ENCODE measurements at regions not wholly inside any gene's neighbourhood (a gene's known extent, or its start where the extent isn't known, plus 50 kb on each side); places are given as distances from the start of the nearest gene placed in this dataset.

DNA sequence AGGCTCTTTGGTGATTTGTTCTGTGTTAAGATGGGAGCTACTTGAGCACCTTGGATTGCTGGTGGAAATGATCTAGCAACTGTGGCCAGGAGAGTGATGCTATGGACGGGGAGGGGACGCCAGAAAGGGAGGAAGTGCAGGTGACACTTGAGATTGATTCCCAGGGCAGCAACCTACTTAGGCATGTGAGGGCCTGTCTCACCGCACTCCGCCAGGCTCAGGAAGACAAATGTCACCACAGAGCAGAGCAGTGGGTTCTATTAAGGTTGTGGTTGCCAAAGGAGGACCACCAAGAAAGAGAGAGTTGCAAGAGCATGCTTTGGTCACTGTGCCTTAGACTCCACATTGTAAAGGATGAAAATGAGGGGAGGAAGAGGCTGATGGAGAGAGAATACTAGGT, 404.3 kb downstream of the IRX1 start:
- no peak for TF ChIP-seq EP300 (IDR thresholded peaks at IDR 0.05; ENCODE audit: borderline replicate concordance)
- TF ChIP-seq RAD21 (IDR thresholded peaks at IDR 0.05; ENCODE audit: low read depth) = no peak
- no peak for TF ChIP-seq TAF1 (IDR thresholded peaks at IDR 0.05; ENCODE audit: low read depth)
- TF ChIP-seq EGR1 (IDR thresholded peaks at IDR 0.05) = no peak
- no peak for TF ChIP-seq FOXM1 (IDR thresholded peaks at IDR 0.05; ENCODE audit: borderline replicate concordance, low read depth)

Measured in Ishikawa (cell line).